ENCODE measurements at regions not wholly inside any gene's neighbourhood (a gene's known extent, or its start where the extent isn't known, plus 50 kb on each side); places are given as distances from the start of the nearest gene placed in this dataset.

DNA sequence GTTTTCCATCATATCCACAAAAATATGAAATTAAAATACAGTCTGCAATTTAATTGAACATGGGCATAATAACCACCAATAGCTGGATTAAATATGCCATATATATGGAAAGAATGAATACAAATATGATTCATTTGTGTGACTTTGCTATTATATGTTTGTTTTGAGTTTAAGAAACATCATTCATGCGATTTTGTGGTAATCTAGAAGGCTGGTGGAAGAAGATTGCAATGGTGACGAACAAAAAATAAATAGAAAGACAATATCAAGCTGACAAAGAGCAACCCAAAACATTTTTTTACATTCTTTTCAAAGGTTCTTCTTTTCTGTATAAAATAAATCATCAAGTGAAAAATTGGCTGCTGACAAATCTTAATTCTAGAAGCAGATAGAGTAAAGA lies 610.0 kb downstream of the MAT2B start:
- Histone ChIP-seq H3F3A (ENCODE audit: insufficient read depth) (no peaks in the 10 kb centered on the region), H3K27me3 (ENCODE audit: low read length) (no peaks in the 10 kb centered on the region), H3K4me2 (ENCODE audit: low read depth, low read length, poor library complexity, severe bottlenecking) (no peak overlapping the region), H3K9me3 (ENCODE audit: insufficient read depth, low read length) (no peaks in the 10 kb centered on the region), H4K20me1 (ENCODE audit: low read depth, low read length) (no peaks in the 10 kb centered on the region), H3K4me3 (ENCODE audit: insufficient read depth, low read length, poor library complexity, severe bottlenecking) (no peak overlapping the region), H3K36me3 (ENCODE audit: low read length) (no peaks in the 10 kb centered on the region), H2AFZ (ENCODE audit: low read depth, low read length, severe bottlenecking) (no peak overlapping the region), H3K79me2 (ENCODE audit: insufficient read depth, low read length) (no peaks in the 10 kb centered on the region), H3K9me2 (replicated peaks; ENCODE audit: insufficient read depth, low read length) (no peaks in the 10 kb centered on the region), H3K9ac (ENCODE audit: low read length) (no peak overlapping the region), H3K27ac (ENCODE audit: low read depth, low read length) (no peak overlapping the region)
- TF ChIP-seq, protein P1, sequence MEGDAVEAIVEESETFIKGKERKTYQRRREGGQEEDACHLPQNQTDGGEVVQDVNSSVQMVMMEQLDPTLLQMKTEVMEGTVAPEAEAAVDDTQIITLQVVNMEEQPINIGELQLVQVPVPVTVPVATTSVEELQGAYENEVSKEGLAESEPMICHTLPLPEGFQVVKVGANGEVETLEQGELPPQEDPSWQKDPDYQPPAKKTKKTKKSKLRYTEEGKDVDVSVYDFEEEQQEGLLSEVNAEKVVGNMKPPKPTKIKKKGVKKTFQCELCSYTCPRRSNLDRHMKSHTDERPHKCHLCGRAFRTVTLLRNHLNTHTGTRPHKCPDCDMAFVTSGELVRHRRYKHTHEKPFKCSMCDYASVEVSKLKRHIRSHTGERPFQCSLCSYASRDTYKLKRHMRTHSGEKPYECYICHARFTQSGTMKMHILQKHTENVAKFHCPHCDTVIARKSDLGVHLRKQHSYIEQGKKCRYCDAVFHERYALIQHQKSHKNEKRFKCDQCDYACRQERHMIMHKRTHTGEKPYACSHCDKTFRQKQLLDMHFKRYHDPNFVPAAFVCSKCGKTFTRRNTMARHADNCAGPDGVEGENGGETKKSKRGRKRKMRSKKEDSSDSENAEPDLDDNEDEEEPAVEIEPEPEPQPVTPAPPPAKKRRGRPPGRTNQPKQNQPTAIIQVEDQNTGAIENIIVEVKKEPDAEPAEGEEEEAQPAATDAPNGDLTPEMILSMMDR (IDR thresholded peaks at IDR 0.05; ENCODE audit: insufficient read depth, low read length, poor library complexity, severe bottlenecking) = no peak
- no peak for TF ChIP-seq EZH2phosphoT487 (conservative IDR thresholded peaks at IDR 0.05; ENCODE audit: low read length)

DNA sequence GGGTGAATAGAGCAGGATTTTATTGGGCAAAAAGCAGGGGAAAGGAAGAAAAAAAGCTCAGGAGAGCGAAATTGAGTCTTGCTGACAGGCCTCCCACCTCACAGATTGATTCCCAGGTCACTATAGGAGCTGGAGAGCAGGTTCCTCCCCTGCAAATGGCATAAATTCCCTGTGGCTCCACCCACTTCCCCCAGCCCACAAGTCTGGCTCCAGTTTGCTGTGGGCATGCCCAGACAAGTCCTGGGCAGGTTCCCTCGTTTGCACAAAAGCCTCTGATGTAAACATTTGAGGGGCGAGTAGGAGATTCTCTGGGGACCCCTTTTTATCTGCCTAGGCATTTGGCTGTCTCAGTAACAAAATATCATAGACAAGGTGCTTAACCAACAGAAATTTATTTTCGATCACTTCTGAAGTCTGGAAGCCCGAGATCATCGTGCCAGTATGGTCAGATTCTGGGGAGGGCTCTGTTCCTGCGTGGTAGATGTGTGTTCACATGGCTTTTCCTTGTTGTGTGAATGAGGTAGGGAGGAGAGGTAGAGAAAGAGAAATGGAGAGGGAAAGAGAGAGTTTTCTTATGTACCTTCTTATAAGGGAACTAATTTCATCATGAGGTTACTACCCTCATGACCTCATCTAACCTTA lies 614.5 kb downstream of the MAT2B start:
- H3K27ac ChIP-seq (ENCODE audit: low read depth, low read length) = no peak overlapping the region
- H3K36me3 ChIP-seq (ENCODE audit: low read length) = no peaks in the 10 kb centered on the region
- H3K9me3 ChIP-seq (ENCODE audit: insufficient read depth, low read length) = no peaks in the 10 kb centered on the region
- no peak overlapping the region for H2AFZ ChIP-seq (ENCODE audit: low read depth, low read length, severe bottlenecking)
- no peaks in the 10 kb centered on the region for H3K9me2 ChIP-seq (replicated peaks; ENCODE audit: insufficient read depth, low read length)
- no peaks in the 10 kb centered on the region for H3K79me2 ChIP-seq (ENCODE audit: insufficient read depth, low read length)
- H3K4me2 ChIP-seq (ENCODE audit: low read depth, low read length, poor library complexity, severe bottlenecking) = no peak overlapping the region
- TF ChIP-seq, protein P1 (IDR thresholded peaks at IDR 0.05; ENCODE audit: insufficient read depth, low read length, poor library complexity, severe bottlenecking) = no peak
- no peak for TF ChIP-seq EZH2phosphoT487 (conservative IDR thresholded peaks at IDR 0.05; ENCODE audit: low read length)
- no peak overlapping the region for H3K9ac ChIP-seq (ENCODE audit: low read length)
- H3K4me3 ChIP-seq (ENCODE audit: insufficient read depth, low read length, poor library complexity, severe bottlenecking) = no peak overlapping the region
- H3F3A ChIP-seq (ENCODE audit: insufficient read depth) = no peaks in the 10 kb centered on the region
- H3K27me3 ChIP-seq (ENCODE audit: low read length) = no peaks in the 10 kb centered on the region
- no peaks in the 10 kb centered on the region for H4K20me1 ChIP-seq (ENCODE audit: low read depth, low read length)

DNA sequence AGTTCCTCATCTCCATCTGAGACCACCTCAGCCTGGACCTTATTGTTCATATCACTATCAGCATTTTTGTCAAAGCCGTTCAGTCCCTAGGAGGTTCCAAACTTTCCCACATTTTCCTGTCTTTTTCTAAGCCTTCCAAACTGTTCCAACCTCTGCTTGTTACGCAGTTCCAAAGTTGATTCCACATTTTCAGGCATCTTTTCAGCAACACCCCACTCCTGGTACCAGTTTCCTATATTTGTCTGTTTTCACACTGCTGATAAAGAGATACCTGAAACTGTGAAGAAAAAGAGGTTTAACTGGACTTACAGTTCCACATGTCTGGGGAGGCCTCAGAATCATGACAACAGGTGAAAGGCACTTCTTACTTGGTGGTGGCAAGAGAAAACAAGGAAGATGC lies 622.1 kb downstream of the MAT2B start:
- H3K9me3 ChIP-seq (ENCODE audit: insufficient read depth, low read length) = no peaks in the 10 kb centered on the region
- no peaks in the 10 kb centered on the region for H3K9me2 ChIP-seq (replicated peaks; ENCODE audit: insufficient read depth, low read length)
- H4K20me1 ChIP-seq (ENCODE audit: low read depth, low read length) = no peaks in the 10 kb centered on the region
- no peak overlapping the region for H3K4me2 ChIP-seq (ENCODE audit: low read depth, low read length, poor library complexity, severe bottlenecking)
- no peak overlapping the region for H3K9ac ChIP-seq (ENCODE audit: low read length)
- H3F3A ChIP-seq (ENCODE audit: insufficient read depth) = no peaks in the 10 kb centered on the region
- H3K27me3 ChIP-seq (ENCODE audit: low read length) = no peaks in the 10 kb centered on the region
- no peak overlapping the region for H2AFZ ChIP-seq (ENCODE audit: low read depth, low read length, severe bottlenecking)
- no peaks in the 10 kb centered on the region for H3K36me3 ChIP-seq (ENCODE audit: low read length)
- no peak for TF ChIP-seq EZH2phosphoT487 (conservative IDR thresholded peaks at IDR 0.05; ENCODE audit: low read length)
- TF ChIP-seq, protein P1 (IDR thresholded peaks at IDR 0.05; ENCODE audit: insufficient read depth, low read length, poor library complexity, severe bottlenecking) = no peak
- no peak overlapping the region for H3K27ac ChIP-seq (ENCODE audit: low read depth, low read length)
- H3K79me2 ChIP-seq (ENCODE audit: insufficient read depth, low read length) = no peaks in the 10 kb centered on the region
- H3K4me3 ChIP-seq (ENCODE audit: insufficient read depth, low read length, poor library complexity, severe bottlenecking) = no peak overlapping the region

All from SU-DHL-6 (cell line).